IPS-18c (cell line): ENCODE measurements at regions not wholly inside any gene's neighbourhood (a gene's known extent, or its start where the extent isn't known, plus 50 kb on each side); places are given as distances from the start of the nearest gene placed in this dataset.

Source experiments
- H3K4me3 ChIP-seq: 2 replicates; pipeline ENCODE4 v1.7.0; 2013; ENCODE audit warnings: low read depth, mild to moderate bottlenecking, low read length, moderate library complexity; ENCODE audit not compliant: insufficient read depth
- H3K9me3 ChIP-seq: one replicate; pipeline ENCODE4 v1.6.1; 2013; ENCODE audit warnings: mild to moderate bottlenecking, low read length, moderate library complexity; ENCODE audit not compliant: control insufficient read depth, insufficient read depth

DNA sequence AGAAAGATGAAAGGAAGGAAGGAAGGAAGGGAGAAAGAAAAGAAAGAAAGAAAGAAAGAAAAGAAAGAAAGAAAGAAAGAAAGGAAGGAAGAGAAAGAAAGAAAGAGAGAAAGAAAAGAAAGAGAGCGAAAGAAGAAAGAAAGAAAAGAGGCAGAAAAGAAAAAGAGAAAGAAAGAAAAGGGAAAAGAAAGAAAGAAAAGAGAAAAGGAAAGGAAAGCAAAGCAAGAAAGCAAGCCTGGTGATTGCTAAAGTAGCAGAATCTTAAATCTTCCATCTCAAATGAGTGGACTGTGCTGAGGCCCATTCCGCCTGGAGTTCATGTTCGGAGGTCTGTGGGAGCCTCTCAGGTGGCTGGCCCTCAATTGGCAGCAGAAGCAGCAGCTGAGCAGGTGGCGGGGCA, 148.4 kb downstream of the TFAP2A start:
- Histone ChIP-seq H3K9me3 (no peaks in the 10 kb centered on the region), H3K4me3 (no peak overlapping the region)

DNA sequence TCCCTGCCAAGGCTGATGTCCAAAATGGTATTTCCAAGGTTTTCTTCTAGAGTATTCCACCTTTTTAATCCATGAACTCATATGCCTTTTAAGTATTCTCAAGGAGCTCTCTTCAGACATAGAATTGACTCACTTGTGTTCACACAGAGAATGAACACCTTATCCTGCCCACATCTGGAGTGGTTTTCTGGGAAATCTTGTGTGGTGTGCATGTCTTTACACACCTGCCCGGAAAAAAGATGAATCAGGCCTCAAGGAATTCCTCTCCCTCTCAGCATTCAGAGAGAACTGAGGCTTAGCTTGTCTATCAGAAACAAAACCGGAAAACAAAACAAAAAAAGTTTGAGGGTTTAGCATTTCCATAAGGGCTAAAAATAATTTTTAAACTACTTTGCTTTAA, 148.8 kb downstream of the TFAP2A start:
- H3K4me3 ChIP-seq = no peak overlapping the region
- H3K9me3 ChIP-seq = no peaks in the 10 kb centered on the region

- H3K9me3 ChIP-seq = no peaks in the 10 kb centered on the region
- H3K4me3 ChIP-seq = no peak overlapping the region
Measured at GRCh38 chr6:10262505-10262904, 152.4 kb downstream of the TFAP2A start.

- Histone ChIP-seq H3K9me3 (no peaks in the 10 kb centered on the region), H3K4me3 (no peak overlapping the region)
Measured at GRCh38 chr6:10259671-10260070, 155.2 kb downstream of the TFAP2A start.

DNA sequence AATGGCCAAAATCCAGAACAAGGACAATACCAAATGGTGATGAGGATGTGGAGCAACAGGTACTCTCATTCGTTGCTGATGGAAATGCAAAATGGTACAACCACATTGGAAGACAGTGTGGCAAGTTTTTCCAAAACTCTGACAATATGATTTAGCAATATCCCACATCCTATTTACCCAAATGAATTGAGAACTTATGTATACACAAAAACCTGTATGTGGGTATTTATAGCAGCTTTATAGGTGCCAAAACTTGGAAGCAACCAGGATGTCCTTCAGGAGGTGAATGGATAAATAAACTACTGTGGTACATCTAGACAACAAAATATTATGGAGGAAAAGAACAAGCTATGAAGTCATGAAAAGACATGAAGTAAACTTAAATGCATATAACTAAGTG, 156.5 kb downstream of the TFAP2A start:
- Histone ChIP-seq H3K4me3 (no peak overlapping the region), H3K9me3 (no peaks in the 10 kb centered on the region)

- no peak overlapping the region for H3K4me3 ChIP-seq
- no peaks in the 10 kb centered on the region for H3K9me3 ChIP-seq
Measured at GRCh38 chr6:10256113-10256690, 158.7 kb downstream of the TFAP2A start.

DNA sequence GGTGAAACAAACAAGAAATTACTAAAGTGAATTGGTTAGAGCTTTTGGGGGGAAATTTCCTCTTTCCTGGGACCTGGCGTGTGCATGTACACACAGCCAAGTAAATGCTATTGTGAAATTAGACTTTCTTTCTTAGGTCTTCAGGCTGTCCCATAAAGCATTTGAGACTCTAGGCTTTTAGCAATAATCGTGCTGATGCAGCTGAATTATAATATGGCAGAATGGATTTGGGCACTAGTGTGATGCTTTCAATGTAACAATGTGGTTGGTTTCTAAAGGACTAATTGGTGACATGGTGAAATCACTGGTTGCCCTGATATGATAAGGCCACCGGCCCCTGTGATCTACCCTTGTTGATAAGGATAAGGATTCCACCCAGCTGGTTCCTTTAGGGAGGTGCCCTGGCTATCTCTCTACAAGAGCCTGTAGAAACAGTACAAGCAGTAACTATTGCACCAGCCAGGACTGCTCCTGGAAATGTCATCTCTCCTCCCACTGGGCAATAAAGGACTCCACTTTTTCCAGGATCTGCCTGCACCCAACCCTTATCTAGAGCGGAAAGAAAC, 164.1 kb downstream of the TFAP2A start:
- H3K9me3 ChIP-seq = no peaks in the 10 kb centered on the region
- no peak overlapping the region for H3K4me3 ChIP-seq

DNA sequence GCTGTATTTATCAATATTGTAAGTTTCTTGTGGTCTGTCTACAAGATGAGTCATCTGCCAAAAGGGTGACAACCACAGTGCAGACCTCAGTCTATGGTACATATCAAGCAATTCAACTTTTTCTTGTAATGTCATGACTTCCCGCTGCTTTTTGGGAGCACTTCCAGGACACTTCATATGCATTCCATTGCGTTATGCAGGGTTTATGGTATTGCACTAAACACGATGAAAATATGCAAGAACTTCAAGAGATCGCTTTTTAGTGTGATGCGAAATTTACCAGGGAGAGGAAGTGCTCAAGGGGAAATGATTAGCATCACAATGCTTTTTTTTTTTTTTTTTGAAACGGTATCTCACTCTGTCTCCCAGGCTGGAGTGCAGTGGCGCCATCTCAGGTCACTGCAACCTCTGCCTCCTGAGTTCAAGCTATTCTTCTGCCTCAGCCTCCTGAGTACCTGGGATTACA, 166.5 kb downstream of the TFAP2A start:
- Histone ChIP-seq H3K4me3 (no peak overlapping the region), H3K9me3 (no peaks in the 10 kb centered on the region)

DNA sequence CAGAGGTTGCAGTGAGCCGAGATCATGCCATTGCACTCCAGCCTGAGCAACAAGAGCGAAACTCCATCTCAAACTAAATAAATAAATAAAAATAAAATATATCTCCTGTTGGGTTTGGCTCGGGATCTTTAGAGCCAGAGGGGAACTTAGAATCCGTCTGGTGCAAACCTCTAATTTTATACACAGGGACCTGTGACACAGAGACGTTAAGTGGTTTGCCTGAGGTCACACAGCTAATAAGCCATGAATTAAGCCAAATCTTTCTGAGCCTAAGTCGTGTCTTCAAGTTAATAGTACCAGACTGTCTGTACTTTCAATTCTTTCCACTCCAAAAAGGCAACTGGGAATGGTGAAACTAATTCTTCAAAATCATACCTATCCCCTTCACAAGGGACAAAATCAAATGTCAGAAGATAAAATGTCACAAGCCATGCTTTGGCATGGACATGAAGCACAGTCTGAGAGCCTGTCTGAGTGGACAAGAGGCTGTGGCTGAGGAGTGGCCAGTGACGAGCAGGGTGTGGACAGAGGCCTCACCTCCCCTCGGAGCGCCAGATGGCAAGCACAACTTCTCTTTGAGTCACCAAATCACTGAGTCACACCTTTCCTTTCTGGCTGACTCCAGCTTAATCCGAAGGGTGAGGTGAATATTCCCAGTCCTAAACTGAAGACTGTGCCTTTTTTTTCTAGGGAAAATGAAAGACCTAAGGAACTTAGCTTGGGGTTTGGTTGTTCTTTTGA, 177.4 kb downstream of the TFAP2A start:
- H3K4me3 ChIP-seq = no peak overlapping the region

DNA sequence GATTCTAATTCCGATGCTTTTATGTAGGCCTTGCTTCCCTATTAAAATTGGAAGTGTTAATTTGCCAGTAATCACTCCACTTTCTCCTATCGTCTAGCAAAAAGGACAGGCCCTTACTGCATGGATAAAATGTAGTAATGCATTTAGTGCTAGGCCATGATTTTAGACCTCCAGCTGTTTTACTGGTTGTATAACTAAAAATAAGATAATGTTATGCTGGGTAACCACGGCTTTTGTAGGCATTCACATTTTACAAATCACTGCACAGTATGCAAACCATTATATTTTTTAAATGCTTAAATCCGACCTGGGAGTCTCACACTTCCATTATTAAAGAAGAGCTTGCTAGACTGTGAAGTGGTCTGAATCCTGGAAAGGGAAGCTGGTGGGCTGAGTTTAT, 179.5 kb downstream of the TFAP2A start:
- H3K4me3 ChIP-seq = no peak overlapping the region
- H3K9me3 ChIP-seq = no peaks in the 10 kb centered on the region

More for the DNA sequence above, 177.4 kb downstream of the TFAP2A start:
- H3K9me3 ChIP-seq = no peaks in the 10 kb centered on the region

DNA sequence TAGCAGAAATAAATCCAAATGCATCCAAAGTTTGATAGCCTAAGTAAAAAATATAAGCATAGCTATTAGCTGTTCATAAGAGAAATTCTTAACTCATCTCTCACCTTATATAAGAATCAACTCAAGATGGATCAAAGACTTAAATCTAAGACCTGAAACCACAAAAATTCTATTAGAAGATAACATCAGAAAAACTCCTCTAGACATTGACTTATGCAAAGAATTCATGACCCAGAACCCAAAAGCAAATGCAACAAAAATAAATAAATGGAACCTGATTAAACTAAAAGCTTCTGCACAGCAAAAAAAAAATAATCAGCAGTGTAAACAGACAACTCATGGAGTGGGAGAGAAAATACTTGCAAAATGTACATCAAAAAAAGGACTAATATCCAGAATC, 184.3 kb downstream of the TFAP2A start:
- Histone ChIP-seq H3K4me3 (no peak overlapping the region), H3K9me3 (peaks cover 2% of the 10 kb centered on the region)

DNA sequence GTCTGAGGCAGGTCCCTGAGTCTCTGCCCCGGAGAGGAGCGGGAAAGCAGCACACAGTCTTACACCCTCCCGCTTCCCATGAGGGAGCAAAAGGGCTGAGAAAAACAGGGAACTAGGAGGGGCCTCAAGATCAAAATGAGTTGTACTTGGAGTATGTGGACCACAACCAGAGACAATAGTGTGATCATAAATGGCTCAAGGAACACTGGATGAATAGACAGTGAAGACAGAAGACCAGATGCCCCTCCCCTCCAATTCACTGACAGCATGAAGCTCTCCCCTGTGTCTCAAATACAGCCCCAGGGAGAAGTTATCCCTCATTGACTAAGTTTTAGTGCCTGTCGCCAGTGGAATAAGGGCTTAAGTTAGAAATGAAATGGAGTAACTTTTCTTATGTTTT, 191.0 kb downstream of the TFAP2A start:
- peaks cover 5% of the 10 kb centered on the region for H3K9me3 ChIP-seq
- no peak overlapping the region for H3K4me3 ChIP-seq

DNA sequence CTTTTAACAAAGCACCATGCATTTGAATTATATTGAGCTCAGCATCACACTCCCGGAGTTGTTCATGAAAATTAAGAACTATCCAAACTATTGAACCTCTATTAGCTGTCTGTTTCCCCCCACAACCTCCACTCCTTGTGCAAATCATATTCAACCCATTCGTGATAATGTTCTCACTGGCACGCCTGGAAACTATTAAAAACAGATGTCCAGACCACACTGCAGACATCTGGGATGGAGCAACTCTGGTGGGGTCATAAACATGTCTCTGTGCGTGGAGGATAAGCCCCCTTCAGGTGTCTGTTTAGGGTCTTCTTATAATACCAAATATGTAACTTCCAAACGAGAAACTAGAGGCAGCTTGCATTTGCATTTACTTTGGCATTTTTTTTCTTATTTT, 193.7 kb downstream of the TFAP2A start:
- Histone ChIP-seq H3K4me3 (no peak overlapping the region), H3K9me3 (peaks cover 3% of the 10 kb centered on the region)

- H3K9me3 ChIP-seq = peaks cover 3% of the 10 kb centered on the region
Measured at GRCh38 chr6:10219510-10219909, 195.4 kb downstream of the TFAP2A start.

DNA sequence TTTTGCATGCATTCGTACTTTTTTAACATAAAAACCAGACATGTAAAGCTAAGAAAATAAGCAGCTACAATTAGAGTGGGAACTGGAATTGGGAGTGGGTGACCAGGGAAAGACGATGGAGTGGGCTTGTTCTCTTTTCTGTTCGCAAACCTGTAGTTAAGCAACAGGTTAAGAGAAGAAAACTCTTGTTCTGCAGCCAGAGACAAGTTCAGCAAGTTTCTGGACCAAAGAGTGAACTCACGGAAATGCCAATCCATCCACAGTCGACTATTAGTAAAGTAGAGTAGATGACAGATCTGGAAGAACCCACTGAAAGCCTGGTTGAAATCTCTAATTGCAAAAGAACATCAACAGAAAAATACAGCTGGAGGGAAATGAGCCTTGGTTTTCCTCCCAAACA, 197.8 kb downstream of the TFAP2A start:
- Histone ChIP-seq H3K9me3 (no peaks in the 10 kb centered on the region), H3K4me3 (no peak overlapping the region)

More at GRCh38 chr6:10219510-10219909, 195.4 kb downstream of the TFAP2A start:
- H3K4me3 ChIP-seq = no peak overlapping the region

- Histone ChIP-seq H3K4me3 (no peak overlapping the region), H3K9me3 (no peaks in the 10 kb centered on the region)
Measured at GRCh38 chr6:10215326-10216110, 199.4 kb downstream of the TFAP2A start.

GRCh38 chr6:10210052-10210451, 204.8 kb downstream of the TFAP2A start:
- no peak overlapping the region for H3K4me3 ChIP-seq
- no peaks in the 10 kb centered on the region for H3K9me3 ChIP-seq

DNA sequence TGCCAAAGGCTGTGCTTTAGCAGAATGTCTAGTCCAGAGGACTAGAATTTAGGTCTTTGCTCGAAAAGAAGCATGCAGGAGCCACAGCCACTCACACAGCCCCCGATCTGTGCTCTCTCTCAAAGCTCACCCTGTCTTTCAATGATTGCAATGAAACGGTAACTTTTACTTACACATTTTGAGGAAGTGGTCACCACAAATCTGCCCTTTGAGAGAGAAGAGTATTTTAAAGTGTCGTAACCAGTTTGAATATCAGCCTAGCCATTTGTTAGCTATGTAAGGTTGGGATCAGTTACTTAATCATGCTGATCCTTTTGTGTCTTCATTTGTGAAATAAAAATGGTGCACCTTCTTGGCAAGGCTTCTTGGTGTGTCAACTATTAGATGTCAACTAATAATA, 209.0 kb downstream of the TFAP2A start:
- Histone ChIP-seq H3K9me3 (no peaks in the 10 kb centered on the region), H3K4me3 (no peak overlapping the region)
